LoVo (cell line): ENCODE measurements at regions not wholly inside any gene's neighbourhood (a gene's known extent, or its start where the extent isn't known, plus 50 kb on each side); places are given as distances from the start of the nearest gene placed in this dataset.
"Not testable (repeated sequence)": the region's sequence is repeated elsewhere in the genome, so short reads cannot be mapped to it uniquely, and the experiment has no call there.

Experiments
- DNase-seq: peaks from one replicate; pipeline ENCODE4 v3.0.0-alpha.2; 2016; ENCODE audit warnings: low spot score

- DNase-seq, result no peak
These were observed 59.9 kb downstream of the MINAR1 start for GRCh38 chr15:79492065-79492464.

GRCh38 chr15:79494384-79494909 lies 62.3 kb downstream of the MINAR1 start:
- DNase-seq, result no peak

GRCh38 chr15:79494963-79495755 lies 63.0 kb downstream of the MINAR1 start:
- no peak for DNase-seq

GRCh38 chr15:79495775-79496174 lies 63.6 kb downstream of the MINAR1 start:
- DNase-seq, result no peak

- DNase-seq, result no peak
These were observed 64.7 kb downstream of the MINAR1 start for GRCh38 chr15:79496838-79497237.

- DNase-seq, result no peak
These were observed 69.0 kb downstream of the MINAR1 start for GRCh38 chr15:79501086-79501485.

GRCh38 chr15:79505956-79506355 lies 73.8 kb downstream of the MINAR1 start:
- DNase-seq, result no peak

- DNase-seq, result not testable (repeated sequence)
These were observed 80.7 kb downstream of the MINAR1 start for GRCh38 chr15:79512844-79513243.

- DNase-seq, result no peak
These were observed 81.3 kb downstream of the MINAR1 start for GRCh38 chr15:79513417-79513816.

GRCh38 chr15:79513940-79514339 lies 81.8 kb downstream of the MINAR1 start:
- DNase-seq, result no peak

- no peak for DNase-seq
These were observed 83.3 kb downstream of the MINAR1 start for GRCh38 chr15:79515300-79516027.

GRCh38 chr15:79516155-79516554 lies 84.0 kb downstream of the MINAR1 start:
- no peak for DNase-seq

- no peak for DNase-seq
These were observed 84.5 kb downstream of the MINAR1 start for GRCh38 chr15:79516646-79517045.

- no peak for DNase-seq
These were observed 87.5 kb downstream of the MINAR1 start for GRCh38 chr15:79519628-79520027.

GRCh38 chr15:79520654-79521053 lies 88.5 kb downstream of the MINAR1 start:
- DNase-seq, result no peak

GRCh38 chr15:79522656-79523055 lies 90.5 kb downstream of the MINAR1 start:
- no peak for DNase-seq

- DNase-seq, result no peak
These were observed 91.1 kb downstream of the MINAR1 start for GRCh38 chr15:79523266-79523665.

- DNase-seq, result no peak
These were observed 92.4 kb downstream of the MINAR1 start for GRCh38 chr15:79524531-79524930.

GRCh38 chr15:79526376-79526775 lies 94.2 kb downstream of the MINAR1 start:
- DNase-seq, result no peak

- no peak for DNase-seq
These were observed 95.7 kb downstream of the MINAR1 start for GRCh38 chr15:79527821-79528220.

GRCh38 chr15:79529157-79529785 lies 97.1 kb downstream of the MINAR1 start:
- DNase-seq, result no peak

GRCh38 chr15:79535536-79535935 lies 103.4 kb downstream of the MINAR1 start:
- DNase-seq, result no peak

GRCh38 chr15:79538527-79538926 lies 106.4 kb downstream of the MINAR1 start:
- no peak for DNase-seq
